ENCODE measurements at regions not wholly inside any gene's neighbourhood (a gene's known extent, or its start where the extent isn't known, plus 50 kb on each side); places are given as distances from the start of the nearest gene placed in this dataset.

DNA sequence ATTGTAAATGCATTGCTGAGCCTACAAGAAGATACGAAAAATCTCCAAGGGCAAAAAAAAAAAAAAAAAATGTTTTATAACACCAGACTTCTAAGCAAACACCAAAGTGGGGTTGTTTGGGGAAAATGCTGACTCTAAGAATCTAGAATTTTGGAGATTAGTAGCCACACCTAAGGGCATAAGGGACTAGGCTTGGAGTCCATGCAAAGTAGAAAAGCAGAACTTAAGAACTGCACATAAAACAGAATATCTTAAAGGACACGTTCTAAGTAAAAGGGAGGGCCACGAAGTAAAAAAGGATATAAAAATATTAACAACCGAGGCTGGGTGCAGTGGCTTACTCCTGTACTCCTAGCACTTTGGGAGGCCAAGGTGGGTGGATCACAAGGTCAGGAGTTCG lies 269.8 kb upstream of the AUTS2 start:
- Histone ChIP-seq H3K27ac (ENCODE audit: low read length) (no peak overlapping the region), H3K27me3 (ENCODE audit: low read depth, low read length) (no peaks in the 10 kb centered on the region), H3K9me3 (ENCODE audit: control insufficient read depth in 1 of 2, low read length in 2 of 2) (no peaks in the 10 kb centered on the region), H3K36me3 (ENCODE audit: control insufficient read depth in 1 of 2, insufficient read depth in 2 of 2, low read length in 2 of 2) (no peaks in the 10 kb centered on the region), H3K4me3 (ENCODE audit: low read depth in 1 of 2, low read length in 2 of 2) (no peak overlapping the region), H3K4me1 (ENCODE audit: control insufficient read depth in 1 of 2, insufficient read depth in 2 of 2, low read length in 2 of 2) (no peaks in the 10 kb centered on the region)

DNA sequence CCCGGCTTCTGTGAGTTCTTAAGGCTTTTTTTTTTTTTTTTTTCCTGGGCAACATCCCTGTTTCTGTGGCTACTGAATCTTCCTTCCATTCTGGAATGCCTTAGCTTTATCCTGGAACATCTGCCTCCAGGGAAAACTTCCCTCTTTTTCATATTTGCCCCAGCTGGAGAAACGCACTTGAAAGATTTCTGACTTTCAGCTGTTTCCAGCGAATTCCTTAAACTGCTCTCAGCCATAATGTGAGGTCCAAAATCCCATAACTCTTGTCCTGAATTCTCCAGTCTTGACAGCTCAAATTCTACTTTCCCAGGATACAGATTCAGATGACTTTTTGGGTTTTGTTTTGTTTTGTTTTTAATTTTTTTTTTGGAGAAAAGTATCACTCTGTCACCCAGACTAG lies 263.6 kb upstream of the AUTS2 start:
- H3K9me3 ChIP-seq (ENCODE audit: control insufficient read depth in 1 of 2, low read length in 2 of 2), result peaks cover 0 to 3% of the 10 kb centered on the region in 2 donors
- H3K4me3 ChIP-seq (ENCODE audit: low read depth in 1 of 2, low read length in 2 of 2), result no peak overlapping the region
- H3K27ac ChIP-seq (ENCODE audit: low read length), result no peak overlapping the region
- no peaks in the 10 kb centered on the region for H3K4me1 ChIP-seq (ENCODE audit: control insufficient read depth in 1 of 2, insufficient read depth in 2 of 2, low read length in 2 of 2)
- no peaks in the 10 kb centered on the region for H3K36me3 ChIP-seq (ENCODE audit: control insufficient read depth in 1 of 2, insufficient read depth in 2 of 2, low read length in 2 of 2)
- no peaks in the 10 kb centered on the region for H3K27me3 ChIP-seq (ENCODE audit: low read depth, low read length)

DNA sequence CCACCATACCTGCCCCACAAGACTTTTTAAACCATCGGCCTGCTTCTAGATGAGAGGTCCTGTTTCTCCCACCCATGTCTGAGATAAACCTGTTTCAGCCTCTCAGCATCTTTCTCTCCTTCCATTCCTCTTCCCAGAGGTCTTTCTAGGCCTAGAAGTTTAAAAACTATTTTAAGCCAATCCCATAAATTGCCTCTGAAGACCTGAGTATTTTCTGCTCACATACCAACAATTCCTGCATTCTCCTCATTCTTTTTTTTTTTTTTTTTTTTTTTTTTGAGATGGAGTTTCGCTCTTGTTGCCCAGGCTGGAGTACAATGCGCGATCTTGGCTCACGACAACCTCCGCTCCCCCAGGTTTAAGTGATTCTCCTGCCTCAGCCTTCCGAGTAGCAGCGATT lies 262.9 kb upstream of the AUTS2 start:
- Histone ChIP-seq H3K9me3 (ENCODE audit: control insufficient read depth in 1 of 2, low read length in 2 of 2) (peaks cover 0 to 3% of the 10 kb centered on the region in 2 donors), H3K27me3 (ENCODE audit: low read depth, low read length) (no peaks in the 10 kb centered on the region), H3K4me1 (ENCODE audit: control insufficient read depth in 1 of 2, insufficient read depth in 2 of 2, low read length in 2 of 2) (no peaks in the 10 kb centered on the region), H3K27ac (ENCODE audit: low read length) (no peak overlapping the region), H3K36me3 (ENCODE audit: control insufficient read depth in 1 of 2, insufficient read depth in 2 of 2, low read length in 2 of 2) (no peaks in the 10 kb centered on the region), H3K4me3 (ENCODE audit: low read depth in 1 of 2, low read length in 2 of 2) (no peak overlapping the region)

DNA sequence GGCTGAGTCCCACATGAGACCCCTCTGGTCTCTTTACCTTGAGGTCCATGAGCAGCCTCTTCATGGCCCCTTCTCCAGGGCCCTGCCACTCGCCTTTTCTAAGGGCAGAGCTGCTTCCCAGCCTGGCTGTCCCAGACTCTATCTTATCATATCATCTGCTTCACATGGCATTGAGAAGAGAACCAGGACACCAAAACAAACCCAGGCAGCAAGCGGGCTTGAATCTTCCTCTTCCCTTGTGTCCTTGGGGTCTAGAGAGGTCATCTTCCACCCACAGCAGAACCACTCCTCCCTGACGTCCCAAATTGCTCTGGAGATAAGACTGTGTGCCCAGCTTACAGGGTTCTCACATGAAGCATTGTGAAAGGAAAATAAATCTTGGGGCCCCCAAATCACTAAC lies 261.3 kb upstream of the AUTS2 start:
- H3K27me3 ChIP-seq (ENCODE audit: low read depth, low read length), result no peaks in the 10 kb centered on the region
- H3K9me3 ChIP-seq (ENCODE audit: control insufficient read depth in 1 of 2, low read length in 2 of 2), result peaks cover 0 to 3% of the 10 kb centered on the region in 2 donors
- no peak overlapping the region for H3K4me3 ChIP-seq (ENCODE audit: low read depth in 1 of 2, low read length in 2 of 2)
- H3K36me3 ChIP-seq (ENCODE audit: control insufficient read depth in 1 of 2, insufficient read depth in 2 of 2, low read length in 2 of 2), result no peaks in the 10 kb centered on the region
- no peaks in the 10 kb centered on the region for H3K4me1 ChIP-seq (ENCODE audit: control insufficient read depth in 1 of 2, insufficient read depth in 2 of 2, low read length in 2 of 2)
- H3K27ac ChIP-seq (ENCODE audit: low read length), result no peak overlapping the region

DNA sequence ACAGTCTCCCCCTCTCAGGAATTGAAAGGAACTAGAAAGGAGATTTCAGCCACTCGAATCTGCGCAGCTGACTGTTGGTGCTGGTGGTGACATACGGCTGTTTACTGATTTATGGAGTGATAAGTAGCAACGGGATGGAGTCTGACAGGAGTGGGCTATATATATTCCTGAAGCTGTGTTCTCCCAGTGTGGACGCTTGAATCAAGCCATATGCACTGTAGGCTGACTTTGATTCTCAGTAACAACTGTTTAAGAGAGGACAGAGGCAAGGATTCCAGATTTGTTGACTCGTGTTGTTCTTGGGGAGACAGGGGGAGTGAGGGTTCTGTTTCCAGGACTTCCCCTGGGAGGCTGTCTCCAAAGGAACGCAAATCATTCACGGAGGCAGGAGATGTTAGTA lies 260.1 kb upstream of the AUTS2 start:
- Histone ChIP-seq H3K36me3 (ENCODE audit: control insufficient read depth in 1 of 2, insufficient read depth in 2 of 2, low read length in 2 of 2) (no peaks in the 10 kb centered on the region), H3K4me1 (ENCODE audit: control insufficient read depth in 1 of 2, insufficient read depth in 2 of 2, low read length in 2 of 2) (no peaks in the 10 kb centered on the region), H3K27me3 (ENCODE audit: low read depth, low read length) (no peaks in the 10 kb centered on the region), H3K9me3 (ENCODE audit: control insufficient read depth in 1 of 2, low read length in 2 of 2) (peaks cover 0 to 3% of the 10 kb centered on the region in 2 donors), H3K4me3 (ENCODE audit: low read depth in 1 of 2, low read length in 2 of 2) (no peak overlapping the region), H3K27ac (ENCODE audit: low read length) (no peak overlapping the region)

DNA sequence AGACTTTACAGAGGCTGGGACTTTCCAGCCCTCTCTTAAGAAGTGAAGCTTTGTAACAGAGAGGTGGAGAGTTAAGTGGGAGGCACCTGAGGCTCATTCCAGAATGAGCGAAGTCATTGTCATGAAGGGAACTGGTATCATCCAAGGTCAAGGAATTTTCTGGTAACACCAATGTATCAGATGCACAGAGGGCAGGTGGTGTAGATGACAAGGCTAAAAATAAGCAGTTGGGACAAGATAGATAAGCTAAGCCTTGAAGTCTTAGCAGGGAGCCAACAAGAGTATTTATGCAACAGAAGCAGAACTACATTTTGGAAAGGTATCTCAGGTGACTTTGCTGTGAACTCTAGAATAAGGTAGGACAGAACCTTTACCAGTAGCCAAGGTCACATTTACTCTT lies 257.0 kb upstream of the AUTS2 start:
- Histone ChIP-seq H3K4me1 (ENCODE audit: control insufficient read depth in 1 of 2, insufficient read depth in 2 of 2, low read length in 2 of 2) (no peaks in the 10 kb centered on the region), H3K4me3 (ENCODE audit: low read depth in 1 of 2, low read length in 2 of 2) (no peak overlapping the region)

DNA sequence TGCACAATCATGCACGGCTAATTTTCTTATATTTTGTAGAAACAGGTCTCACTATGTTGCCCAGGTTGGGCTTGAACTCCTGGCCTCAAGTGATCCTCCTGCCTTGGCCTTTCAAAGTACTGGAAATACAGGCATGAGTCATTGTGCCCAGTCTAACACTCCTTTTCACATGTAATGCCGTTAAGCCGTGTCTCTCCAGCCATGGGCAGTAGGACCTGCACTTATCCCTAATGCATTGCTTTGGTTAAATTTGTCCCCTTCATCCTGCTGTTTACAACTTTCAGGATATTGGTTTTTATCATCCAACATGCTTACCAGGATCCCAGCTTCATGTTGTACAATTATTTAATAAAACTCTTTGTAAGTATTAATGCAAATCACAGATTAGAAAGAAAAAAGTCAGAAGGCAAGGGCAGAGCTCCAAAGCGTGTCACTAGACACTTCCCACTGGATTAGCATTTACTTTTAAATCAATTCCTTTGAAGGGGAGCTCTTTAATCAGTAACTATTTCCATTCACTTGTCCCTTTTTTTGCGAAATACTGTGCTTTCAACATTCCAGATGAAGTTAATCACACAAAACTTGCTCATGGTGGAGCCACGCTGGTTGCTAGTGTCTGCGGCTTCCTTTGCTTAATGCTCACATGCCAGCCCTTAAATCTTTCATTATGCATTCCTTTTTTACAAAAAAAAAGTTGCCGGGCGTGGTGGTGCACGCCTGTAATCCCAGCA lies 256.0 kb upstream of the AUTS2 start:
- H3K4me1 ChIP-seq (ENCODE audit: control insufficient read depth in 1 of 2, insufficient read depth in 2 of 2, low read length in 2 of 2), result no peaks in the 10 kb centered on the region
- H3K36me3 ChIP-seq (ENCODE audit: control insufficient read depth in 1 of 2, insufficient read depth in 2 of 2, low read length in 2 of 2), result no peaks in the 10 kb centered on the region
- H3K9me3 ChIP-seq (ENCODE audit: control insufficient read depth in 1 of 2, low read length in 2 of 2), result peaks cover 0 to 3% of the 10 kb centered on the region in 2 donors
- H3K27me3 ChIP-seq (ENCODE audit: low read depth, low read length), result no peaks in the 10 kb centered on the region
- H3K27ac ChIP-seq (ENCODE audit: low read length), result no peak overlapping the region
- no peak overlapping the region for H3K4me3 ChIP-seq (ENCODE audit: low read depth in 1 of 2, low read length in 2 of 2)

More for the DNA sequence above, 257.0 kb upstream of the AUTS2 start:
- Histone ChIP-seq H3K27me3 (ENCODE audit: low read depth, low read length) (no peaks in the 10 kb centered on the region), H3K9me3 (ENCODE audit: control insufficient read depth in 1 of 2, low read length in 2 of 2) (peaks cover 0 to 3% of the 10 kb centered on the region in 2 donors), H3K27ac (ENCODE audit: low read length) (no peak overlapping the region), H3K36me3 (ENCODE audit: control insufficient read depth in 1 of 2, insufficient read depth in 2 of 2, low read length in 2 of 2) (no peaks in the 10 kb centered on the region)

DNA sequence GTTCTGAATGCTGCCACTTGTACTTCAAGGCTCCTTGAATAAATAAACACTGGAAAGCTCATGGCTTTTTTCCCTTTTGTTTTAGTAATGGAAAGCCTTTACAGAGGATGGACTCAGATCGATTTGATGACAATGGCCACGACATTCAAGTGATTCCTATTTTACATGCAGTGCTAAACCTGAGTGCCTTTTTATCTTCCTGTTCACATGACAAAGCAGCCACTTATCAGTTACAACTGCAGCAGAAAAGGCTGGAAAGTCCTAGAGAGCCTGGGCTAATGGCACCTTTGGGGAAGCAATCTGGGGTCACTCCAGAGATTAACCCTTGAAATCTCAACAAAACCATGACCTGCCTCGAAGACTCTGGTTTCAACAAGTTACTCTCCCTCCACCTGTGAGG lies 249.0 kb upstream of the AUTS2 start:
- Histone ChIP-seq H3K4me1 (ENCODE audit: control insufficient read depth in 1 of 2, insufficient read depth in 2 of 2, low read length in 2 of 2) (peaks cover 0 to 3% of the 10 kb centered on the region in 2 donors), H3K4me3 (ENCODE audit: low read depth in 1 of 2, low read length in 2 of 2) (no peak overlapping the region), H3K36me3 (ENCODE audit: control insufficient read depth in 1 of 2, insufficient read depth in 2 of 2, low read length in 2 of 2) (no peaks in the 10 kb centered on the region), H3K27ac (ENCODE audit: low read length) (no peak overlapping the region), H3K9me3 (ENCODE audit: control insufficient read depth in 1 of 2, low read length in 2 of 2) (no peaks in the 10 kb centered on the region), H3K27me3 (ENCODE audit: low read depth, low read length) (no peaks in the 10 kb centered on the region)

DNA sequence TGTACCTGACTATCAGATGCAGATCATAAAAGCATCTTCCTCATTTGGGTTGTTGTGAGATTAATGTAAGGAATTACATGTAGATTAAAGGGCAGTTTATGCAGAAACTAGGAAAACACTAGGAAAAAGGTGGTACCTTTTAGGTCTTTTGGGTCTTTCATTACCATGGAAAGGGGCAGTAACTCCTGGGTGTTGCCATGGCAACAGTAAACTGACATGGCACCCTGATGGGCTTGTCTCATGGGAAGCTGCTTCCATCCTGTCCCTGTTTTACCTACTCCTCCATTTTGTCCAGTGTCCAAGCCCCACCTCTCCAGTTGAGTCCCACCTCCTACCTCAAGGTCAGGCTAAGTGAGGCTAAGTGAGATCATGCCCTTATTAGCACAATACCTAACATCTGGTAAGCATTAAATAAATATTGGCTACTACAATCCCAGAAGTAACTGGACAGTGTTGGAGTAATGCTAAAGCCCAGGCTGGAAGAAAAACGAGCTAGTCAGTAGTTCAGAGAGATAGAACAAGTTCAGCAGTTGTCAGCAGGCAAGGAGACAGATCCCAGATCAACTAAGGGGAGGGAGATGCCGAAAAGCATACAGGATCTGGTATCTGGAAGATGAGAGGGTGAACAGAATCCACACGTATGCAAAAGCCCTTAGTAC lies 240.0 kb upstream of the AUTS2 start:
- H3K4me3 ChIP-seq (ENCODE audit: low read depth in 1 of 2, low read length in 2 of 2), result no peak overlapping the region
- peaks cover 0 to 9% of the 10 kb centered on the region in 2 donors for H3K4me1 ChIP-seq (ENCODE audit: control insufficient read depth in 1 of 2, insufficient read depth in 2 of 2, low read length in 2 of 2)
- H3K36me3 ChIP-seq (ENCODE audit: control insufficient read depth in 1 of 2, insufficient read depth in 2 of 2, low read length in 2 of 2), result no peaks in the 10 kb centered on the region
- no peaks in the 10 kb centered on the region for H3K9me3 ChIP-seq (ENCODE audit: control insufficient read depth in 1 of 2, low read length in 2 of 2)
- H3K27me3 ChIP-seq (ENCODE audit: low read depth, low read length), result no peaks in the 10 kb centered on the region
- H3K27ac ChIP-seq (ENCODE audit: low read length), result no peak overlapping the region

DNA sequence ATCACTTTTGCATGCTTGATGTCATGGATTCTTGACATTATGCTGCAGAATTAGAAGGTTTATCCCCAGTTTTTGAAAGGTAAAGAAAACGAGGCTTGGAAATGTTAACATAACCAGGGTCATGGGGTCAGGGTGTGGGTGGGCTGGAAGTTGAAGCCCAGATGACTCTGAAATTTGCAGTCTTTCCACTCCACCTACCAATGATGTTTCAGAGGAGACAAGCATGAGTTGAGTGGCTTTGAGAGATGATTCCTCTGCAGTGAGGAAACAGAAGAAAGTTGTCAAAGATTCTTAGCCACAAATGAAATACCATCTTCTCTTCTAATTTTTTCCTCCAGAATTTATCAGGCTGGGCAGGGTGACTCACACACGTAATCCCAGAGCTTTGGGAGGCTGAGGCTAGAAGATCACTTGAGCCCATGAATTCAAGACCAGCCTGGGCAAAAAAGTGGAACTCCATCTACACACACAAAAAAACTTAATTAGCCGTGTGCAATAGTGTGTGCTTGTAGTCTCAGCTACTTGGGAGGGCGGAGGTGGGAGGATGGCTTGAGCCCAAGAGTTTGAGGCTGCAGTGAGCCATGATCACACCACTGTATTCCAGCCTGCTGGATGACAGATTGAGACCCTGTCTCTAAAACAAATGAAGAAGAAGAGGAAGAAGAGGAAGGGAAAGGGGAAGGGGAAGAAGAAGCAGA lies 239.1 kb upstream of the AUTS2 start:
- Histone ChIP-seq H3K4me1 (ENCODE audit: control insufficient read depth in 1 of 2, insufficient read depth in 2 of 2, low read length in 2 of 2) (peaks cover 0 to 9% of the 10 kb centered on the region in 2 donors), H3K9me3 (ENCODE audit: control insufficient read depth in 1 of 2, low read length in 2 of 2) (no peaks in the 10 kb centered on the region), H3K27me3 (ENCODE audit: low read depth, low read length) (no peaks in the 10 kb centered on the region)

DNA sequence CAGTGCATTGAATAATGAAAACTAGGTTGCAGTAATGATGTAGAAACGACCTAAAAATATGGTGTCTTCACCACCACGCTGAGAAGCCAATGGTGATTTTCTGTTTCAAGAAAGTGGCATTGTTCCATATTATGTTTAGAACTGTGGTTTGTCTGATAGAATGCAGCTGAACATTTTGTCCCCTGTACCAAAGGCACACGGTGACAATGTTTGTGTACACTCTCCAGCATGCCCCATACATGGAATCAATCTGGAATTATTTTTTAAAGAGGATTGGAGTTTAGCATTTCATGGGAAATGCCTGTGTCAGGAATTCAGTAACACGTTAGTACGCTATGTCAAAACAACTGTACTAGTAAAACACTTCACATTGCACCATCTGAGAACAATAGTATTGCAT lies 237.4 kb upstream of the AUTS2 start:
- no peak overlapping the region for H3K4me3 ChIP-seq (ENCODE audit: low read depth in 1 of 2, low read length in 2 of 2)
- no peak overlapping the region for H3K27ac ChIP-seq (ENCODE audit: low read length)
- no peaks in the 10 kb centered on the region for H3K36me3 ChIP-seq (ENCODE audit: control insufficient read depth in 1 of 2, insufficient read depth in 2 of 2, low read length in 2 of 2)
- peaks cover 0 to 9% of the 10 kb centered on the region in 2 donors for H3K4me1 ChIP-seq (ENCODE audit: control insufficient read depth in 1 of 2, insufficient read depth in 2 of 2, low read length in 2 of 2)
- no peaks in the 10 kb centered on the region for H3K9me3 ChIP-seq (ENCODE audit: control insufficient read depth in 1 of 2, low read length in 2 of 2)
- H3K27me3 ChIP-seq (ENCODE audit: low read depth, low read length), result no peaks in the 10 kb centered on the region

More for the DNA sequence above, 239.1 kb upstream of the AUTS2 start:
- H3K27ac ChIP-seq (ENCODE audit: low read length), result no peak overlapping the region
- no peak overlapping the region for H3K4me3 ChIP-seq (ENCODE audit: low read depth in 1 of 2, low read length in 2 of 2)
- no peaks in the 10 kb centered on the region for H3K36me3 ChIP-seq (ENCODE audit: control insufficient read depth in 1 of 2, insufficient read depth in 2 of 2, low read length in 2 of 2)

Data from muscle layer of duodenum (tissue), 2 donors.